GM12872 (cell line): ENCODE measurements at regions not wholly inside any gene's neighbourhood (a gene's known extent, or its start where the extent isn't known, plus 50 kb on each side); places are given as distances from the start of the nearest gene placed in this dataset.

Experiments used
- TF ChIP-seq, protein P1 (sequence below): IDR thresholded peaks from 3 replicates; pipeline ENCODE4 v1.5.1; 2011; ENCODE audit warnings: low read depth, mild to moderate bottlenecking, low read length, moderate library complexity; ENCODE audit not compliant: insufficient read depth

GRCh38 chr1:83593073-83593472 lies 405.9 kb downstream of the TTLL7 start:
- TF ChIP-seq, protein P1, sequence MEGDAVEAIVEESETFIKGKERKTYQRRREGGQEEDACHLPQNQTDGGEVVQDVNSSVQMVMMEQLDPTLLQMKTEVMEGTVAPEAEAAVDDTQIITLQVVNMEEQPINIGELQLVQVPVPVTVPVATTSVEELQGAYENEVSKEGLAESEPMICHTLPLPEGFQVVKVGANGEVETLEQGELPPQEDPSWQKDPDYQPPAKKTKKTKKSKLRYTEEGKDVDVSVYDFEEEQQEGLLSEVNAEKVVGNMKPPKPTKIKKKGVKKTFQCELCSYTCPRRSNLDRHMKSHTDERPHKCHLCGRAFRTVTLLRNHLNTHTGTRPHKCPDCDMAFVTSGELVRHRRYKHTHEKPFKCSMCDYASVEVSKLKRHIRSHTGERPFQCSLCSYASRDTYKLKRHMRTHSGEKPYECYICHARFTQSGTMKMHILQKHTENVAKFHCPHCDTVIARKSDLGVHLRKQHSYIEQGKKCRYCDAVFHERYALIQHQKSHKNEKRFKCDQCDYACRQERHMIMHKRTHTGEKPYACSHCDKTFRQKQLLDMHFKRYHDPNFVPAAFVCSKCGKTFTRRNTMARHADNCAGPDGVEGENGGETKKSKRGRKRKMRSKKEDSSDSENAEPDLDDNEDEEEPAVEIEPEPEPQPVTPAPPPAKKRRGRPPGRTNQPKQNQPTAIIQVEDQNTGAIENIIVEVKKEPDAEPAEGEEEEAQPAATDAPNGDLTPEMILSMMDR, result no peak

DNA sequence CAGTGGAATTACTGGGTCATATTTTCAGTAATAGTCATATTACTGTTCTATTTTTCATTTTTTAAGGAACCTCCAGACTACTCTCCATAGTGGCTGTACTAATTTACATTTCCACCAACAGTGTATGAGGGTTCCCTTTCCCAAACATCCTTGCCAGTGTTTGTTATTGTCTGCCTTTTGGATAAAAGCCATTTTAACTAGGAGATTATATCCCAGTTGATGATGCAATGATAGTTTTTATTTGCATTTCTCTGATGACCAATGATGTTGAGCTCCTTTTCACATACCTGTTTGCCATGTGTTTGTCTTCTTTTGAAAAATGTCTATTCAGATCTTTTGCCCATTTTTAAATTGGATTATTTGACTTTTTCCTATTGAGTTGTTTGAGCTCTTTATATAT lies 410.8 kb downstream of the TTLL7 start:
- TF ChIP-seq, protein P1, result no peak

- TF ChIP-seq, protein P1, result peak; percentile 36; the same call in 2 of the 3 replicates
Measured at GRCh38 chr1:83583351-83584014, 415.4 kb downstream of the TTLL7 start.

- TF ChIP-seq, protein P1, result no peak
Measured at GRCh38 chr1:83581747-83582146, 417.2 kb downstream of the TTLL7 start.

GRCh38 chr1:83574791-83575190 lies 424.1 kb downstream of the TTLL7 start:
- TF ChIP-seq, protein P1, result no peak

- TF ChIP-seq, protein P1, result no peak
Measured at GRCh38 chr1:83573776-83574175, 425.2 kb downstream of the TTLL7 start.

DNA sequence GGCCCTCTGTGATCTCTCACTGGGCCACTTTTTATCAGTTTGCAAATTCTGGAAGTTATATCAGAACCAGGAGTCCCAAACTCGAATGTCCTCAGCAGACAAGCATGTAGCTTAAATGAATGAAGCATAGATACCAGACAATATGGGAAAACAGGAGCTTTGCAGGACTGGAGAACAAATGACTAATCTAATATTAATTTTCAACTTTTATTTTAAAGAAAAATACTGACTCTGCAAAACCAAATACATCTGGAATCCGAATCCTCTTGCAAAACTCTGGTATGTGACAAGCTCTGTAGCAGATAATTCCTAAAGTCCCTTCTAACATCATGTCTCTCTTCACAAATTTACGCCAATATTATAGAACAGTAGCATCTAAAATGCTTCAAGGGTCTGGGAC lies 427.4 kb downstream of the TTLL7 start:
- TF ChIP-seq, protein P1, result no peak
